Breast epithelium (tissue), 4 donors: ENCODE measurements at regions not wholly inside any gene's neighbourhood (a gene's known extent, or its start where the extent isn't known, plus 50 kb on each side); places are given as distances from the start of the nearest gene placed in this dataset.

Source experiments
- DNase-seq, 2 donors: peaks; one replicate each; pipeline ENCODE4 v3.0.0-alpha.2; 2019; ENCODE audit warnings: low spot score in 2 of 2
- H3K27ac ChIP-seq, 2 donors: fragments of 200-600 bp; sonication (generic) in 1 of 2; one replicate each; pipeline ENCODE4 v1.5.1; 2016 to 2019; ENCODE audit warnings: mild to moderate bottlenecking in 1 of 2
- H3K27me3 ChIP-seq, 2 donors: fragments of 200-600 bp; sonication (generic) in 1 of 2; one replicate each; pipeline versions ENCODE4 v1.5.1 to v1.6.0; 2017 to 2019; ENCODE audit warnings: control low read depth in 1 of 2, mild to moderate bottlenecking in 1 of 2
- H3K36me3 ChIP-seq: fragments of 200-600 bp; one replicate; pipeline ENCODE4 v1.5.1; 2019
- H3K4me1 ChIP-seq, 2 donors: fragments of 200-600 bp; sonication (generic); one replicate each; pipeline ENCODE4 v1.5.1; 2016 to 2019; ENCODE audit warnings: control low read depth in 1 of 2
- H3K4me3 ChIP-seq, 3 donors: fragments of 200-600 bp; sonication (generic); 1 replicate in 2 of 3; 2 replicates in 1 of 3; pipeline ENCODE4 v1.5.1; 2016 to 2019; ENCODE audit warnings: mild to moderate bottlenecking in 3 of 3, moderate library complexity in 2 of 3
- H3K9me3 ChIP-seq, 2 donors: fragments of 200-600 bp; sonication (generic) in 1 of 2; one replicate each; pipeline ENCODE4 v1.5.1; 2016 to 2019; ENCODE audit warnings: control low read depth in 1 of 2
- CTCF ChIP-seq, 3 donors: fragments of 450-650 bp; IDR thresholded peaks; one replicate each; pipeline ENCODE4 v1.5.1; 2016 to 2017; ENCODE audit warnings: antibody characterized with exemption in 3 of 3, mild to moderate bottlenecking in 3 of 3, moderate library complexity in 3 of 3
- POLR2A ChIP-seq: fragments of 450-650 bp; IDR thresholded peaks from one replicate; pipeline ENCODE4 v1.6.1; 2016; ENCODE audit warnings: antibody characterized with exemption, mild to moderate bottlenecking, moderate library complexity
- POLR2AphosphoS5 ChIP-seq, 3 donors: sonication (generic); formaldehyde crosslinking; IDR thresholded peaks; one replicate each; pipeline ENCODE4 v1.6.1; 2017; ENCODE audit warnings: antibody characterized with exemption in 3 of 3
- intact Hi-C: fragments of 100-400 bp; cut with DNase I; formaldehyde crosslinking; loops from one replicate; pipeline ENCODE4 v1.15.1; 2023; ENCODE audit warnings: low total_unique reads

DNA sequence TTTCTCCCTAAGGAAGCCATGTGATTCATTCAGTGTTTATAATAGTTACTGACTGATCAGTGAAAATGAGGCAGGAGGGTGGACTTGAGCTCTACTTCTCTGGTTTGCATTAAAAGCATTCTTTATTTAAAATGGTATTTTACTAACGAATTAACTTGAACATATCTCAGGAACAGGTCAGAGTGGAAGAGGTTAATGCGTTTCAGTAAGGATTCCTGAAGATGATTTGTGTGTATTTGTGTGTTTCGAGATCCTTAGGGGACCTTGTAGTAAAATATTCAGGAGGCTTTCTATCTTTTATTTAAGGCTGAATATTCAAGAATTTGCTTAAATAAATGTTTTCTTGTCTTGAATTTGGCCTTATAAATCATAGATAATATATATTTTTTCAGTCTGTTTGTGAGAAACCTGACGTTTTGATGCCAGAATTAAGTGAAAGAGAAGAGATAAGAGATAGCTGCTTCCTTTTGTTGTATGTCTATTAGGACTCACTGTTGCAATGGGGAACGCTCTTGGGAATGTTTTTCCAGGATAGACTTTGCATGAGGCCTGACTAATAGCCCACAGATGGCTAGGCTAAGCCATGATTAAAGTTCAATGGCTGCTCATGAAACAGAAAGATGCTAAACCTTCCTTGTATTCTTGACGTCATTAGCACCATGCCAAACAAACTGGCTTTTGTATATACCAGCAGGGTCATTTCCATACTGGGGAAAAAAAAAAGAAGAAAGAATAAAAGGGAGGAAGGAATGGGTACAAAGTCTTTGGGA, 93.8 kb upstream of the MTPN start:
- no peak overlapping the region for H3K4me3 ChIP-seq
- no peak overlapping the region for H3K27ac ChIP-seq
- H3K4me1 ChIP-seq, result no peaks in the 10 kb centered on the region
- H3K27me3 ChIP-seq, result no peaks in the 10 kb centered on the region
- TF ChIP-seq POLR2AphosphoS5 (IDR thresholded peaks at IDR 0.05), result no peak
- TF ChIP-seq CTCF (IDR thresholded peaks at IDR 0.05), result no peak
- TF ChIP-seq POLR2A, result no peak
- intact Hi-C loops, result no loop called here
- H3K9me3 ChIP-seq, result no peaks in the 10 kb centered on the region
- H3K36me3 ChIP-seq, result no peaks in the 10 kb centered on the region
- DNase-seq, result no peak

- intact Hi-C loops, result no loop called here
- no peak overlapping the region for H3K4me3 ChIP-seq
- no peaks in the 10 kb centered on the region for H3K9me3 ChIP-seq
- no peak for TF ChIP-seq CTCF (IDR thresholded peaks at IDR 0.05)
- TF ChIP-seq POLR2A, result no peak
- TF ChIP-seq POLR2AphosphoS5 (IDR thresholded peaks at IDR 0.05), result no peak
- no peak for DNase-seq
- H3K27me3 ChIP-seq, result no peaks in the 10 kb centered on the region
- no peak overlapping the region for H3K27ac ChIP-seq
- H3K4me1 ChIP-seq, result no peaks in the 10 kb centered on the region
- no peaks in the 10 kb centered on the region for H3K36me3 ChIP-seq
These were observed 92.8 kb upstream of the MTPN start for GRCh38 chr7:136069840-136070529.

DNA sequence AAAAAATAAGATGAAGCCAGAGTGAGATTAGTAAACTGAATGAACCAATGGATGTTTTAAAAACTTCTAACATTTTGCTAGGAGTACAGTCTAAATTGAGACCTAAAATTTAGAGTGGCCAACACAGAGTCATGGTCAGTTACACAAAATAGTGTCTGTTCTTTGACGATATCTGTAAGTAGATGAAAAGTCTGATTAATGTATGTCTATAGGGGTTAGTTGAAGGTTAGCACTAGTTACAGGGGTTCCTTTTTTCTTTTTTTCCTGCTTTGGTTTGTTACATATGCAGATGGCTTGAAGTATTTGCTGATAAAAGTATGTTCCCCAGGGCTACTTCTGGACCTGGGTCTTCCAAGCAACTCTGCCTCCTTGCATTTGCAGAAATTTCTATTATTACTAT, 90.1 kb upstream of the MTPN start:
- Histone ChIP-seq H3K9me3 (no peaks in the 10 kb centered on the region), H3K36me3 (no peaks in the 10 kb centered on the region), H3K27me3 (no peaks in the 10 kb centered on the region), H3K4me1 (no peaks in the 10 kb centered on the region), H3K27ac (no peak overlapping the region), H3K4me3 (no peak overlapping the region)
- no peak for DNase-seq
- intact Hi-C loops, result no loop called here
- no peak for TF ChIP-seq POLR2AphosphoS5 (IDR thresholded peaks at IDR 0.05)
- no peak for TF ChIP-seq POLR2A
- no peak for TF ChIP-seq CTCF (IDR thresholded peaks at IDR 0.05)

DNA sequence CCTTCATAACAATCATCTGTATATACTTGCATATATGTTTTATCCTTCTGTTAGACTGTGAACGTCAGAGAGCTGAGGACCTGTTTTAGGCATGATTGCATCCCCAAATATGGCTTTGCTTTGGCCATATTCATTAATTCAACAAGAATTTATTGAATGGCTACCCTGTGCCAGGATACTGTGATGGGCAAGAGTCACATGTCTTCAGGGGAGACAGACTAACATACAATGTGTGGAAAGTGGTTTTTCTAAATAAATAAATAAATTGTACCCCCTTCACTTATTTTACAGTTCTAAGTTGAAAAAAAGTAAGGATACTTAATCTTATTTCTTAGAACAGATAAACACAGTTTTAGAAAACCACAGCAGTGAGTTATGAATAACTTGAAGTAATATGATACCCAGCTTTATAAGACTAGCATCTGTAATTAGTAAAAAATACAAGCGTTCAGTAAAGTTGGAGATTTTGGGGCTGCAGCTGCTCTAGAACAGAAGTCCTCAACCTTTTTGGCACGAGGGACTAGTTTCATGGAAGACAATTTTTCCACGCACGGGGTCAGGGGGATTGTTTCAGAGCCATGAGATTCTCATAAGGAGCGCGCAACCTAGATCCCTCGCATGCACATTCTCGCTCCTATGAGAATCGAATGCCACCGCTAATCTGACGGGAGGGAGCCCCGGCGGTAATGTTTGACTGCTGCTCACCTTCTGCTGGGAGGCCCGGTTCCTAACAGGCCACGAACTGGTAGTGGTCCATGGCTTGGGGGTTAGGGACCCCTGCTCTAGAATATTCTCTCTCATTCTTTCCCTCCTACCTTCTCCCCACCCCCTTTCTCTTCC, 89.4 kb upstream of the MTPN start:
- Histone ChIP-seq H3K4me3 (no peak overlapping the region), H3K9me3 (no peaks in the 10 kb centered on the region), H3K27ac (no peak overlapping the region), H3K4me1 (no peaks in the 10 kb centered on the region), H3K27me3 (no peaks in the 10 kb centered on the region), H3K36me3 (no peaks in the 10 kb centered on the region)
- no peak for DNase-seq
- intact Hi-C loops, result no loop called here
- no peak for TF ChIP-seq CTCF (IDR thresholded peaks at IDR 0.05)
- TF ChIP-seq POLR2AphosphoS5 (IDR thresholded peaks at IDR 0.05), result no peak
- no peak for TF ChIP-seq POLR2A
